Fibroblast of the aortic adventitia (primary cell): ENCODE measurements at regions not wholly inside any gene's neighbourhood (a gene's known extent, or its start where the extent isn't known, plus 50 kb on each side); places are given as distances from the start of the nearest gene placed in this dataset.
"Not testable (repeated sequence)": the region's sequence is repeated elsewhere in the genome, so short reads cannot be mapped to it uniquely, and the experiment has no call there.

Experiments used
- DNase-seq: peaks from one replicate; pipeline ENCODE4 v3.0.0-alpha.2; 2010; ENCODE audit warnings: low read depth
- H3K4me3 ChIP-seq: 2 replicates; pipeline ENCODE4 v1.5.1; 2011; ENCODE audit warnings: low read depth, mild to moderate bottlenecking, control low read depth, low read length, moderate library complexity
- CTCF ChIP-seq: IDR thresholded peaks from 2 replicates; pipeline ENCODE4 v1.5.1; 2011; ENCODE audit warnings: mild to moderate bottlenecking, low read length, control low read depth, inconsistent platforms; ENCODE audit not compliant: insufficient read depth

GRCh38 chr6:72466971-72467566 is 154.8 kb upstream of the KCNQ5 start:
- peak; percentile 3 for DNase-seq
- H3K4me3 ChIP-seq, result no peak overlapping the region
- no peak for TF ChIP-seq CTCF

GRCh38 chr6:72469406-72469983 is 152.4 kb upstream of the KCNQ5 start:
- not testable (repeated sequence) for H3K4me3 ChIP-seq, DNase-seq

GRCh38 chr6:72476051-72476450 is 145.8 kb upstream of the KCNQ5 start:
- DNase-seq, result no peak
- no peak overlapping the region for H3K4me3 ChIP-seq
- no peak for TF ChIP-seq CTCF

GRCh38 chr6:72476646-72477045 is 145.2 kb upstream of the KCNQ5 start:
- no peak for TF ChIP-seq CTCF
- no peak for DNase-seq

GRCh38 chr6:72495441-72495840 is 126.4 kb upstream of the KCNQ5 start:
- no peak overlapping the region for H3K4me3 ChIP-seq
- TF ChIP-seq CTCF, result no peak
- DNase-seq, result no peak

More at GRCh38 chr6:72476646-72477045, 145.2 kb upstream of the KCNQ5 start:
- H3K4me3 ChIP-seq, result no peak overlapping the region

- TF ChIP-seq CTCF, result no peak
- no peak overlapping the region for H3K4me3 ChIP-seq
- no peak for DNase-seq
Observed at GRCh38 chr6:72497186-72497585, 124.7 kb upstream of the KCNQ5 start.

- no peak for DNase-seq
- H3K4me3 ChIP-seq, result no peak overlapping the region
- no peak for TF ChIP-seq CTCF
Observed at GRCh38 chr6:72500669-72501068, 121.2 kb upstream of the KCNQ5 start.
